Astrocyte of the cerebellum (primary cell): ENCODE measurements at regions not wholly inside any gene's neighbourhood (a gene's known extent, or its start where the extent isn't known, plus 50 kb on each side); places are given as distances from the start of the nearest gene placed in this dataset.

Experiments used
- DNase-seq: peaks from one replicate; pipeline ENCODE4 v3.0.0-alpha.2; 2011; ENCODE audit warnings: low read depth
- H3K4me3 ChIP-seq: 2 replicates; pipeline ENCODE4 v1.5.1; 2011; ENCODE audit warnings: mild to moderate bottlenecking, low read depth, low read length, moderate library complexity
- in situ Hi-C: cut with HindIII; loops from 2 replicates; pipeline ENCODE4 v1.10.0; 2017; ENCODE audit warnings: low sequenced_read_pairs
- TF ChIP-seq, protein P1 (sequence below): IDR thresholded peaks from 2 replicates; pipeline ENCODE4 v1.5.1; 2012; ENCODE audit warnings: low read length, low read depth, moderate library complexity, mild to moderate bottlenecking; ENCODE audit errors: missing control alignments

DNA sequence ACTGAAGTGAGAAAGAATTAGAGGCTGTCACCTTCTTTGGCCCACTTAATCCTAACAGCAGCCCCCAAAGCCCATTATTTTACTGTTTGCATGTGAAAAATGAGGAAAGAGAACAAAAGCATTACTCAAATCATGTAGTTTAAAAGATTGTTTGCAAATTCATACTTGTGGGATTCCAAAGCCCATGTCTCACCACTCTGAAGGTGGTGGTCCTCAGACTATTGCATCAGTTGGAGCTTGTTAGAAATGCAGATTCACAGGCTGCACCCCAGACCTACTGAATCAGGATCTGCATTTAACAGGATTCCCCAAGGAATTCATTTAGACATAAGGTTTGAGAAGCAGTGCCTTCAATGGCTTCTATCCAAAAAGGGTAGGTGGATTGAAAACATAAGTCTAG, 93.7 kb upstream of the PDE1C start:
- no peak overlapping the region for H3K4me3 ChIP-seq
- DNase-seq: no peak
- TF ChIP-seq, protein P1, sequence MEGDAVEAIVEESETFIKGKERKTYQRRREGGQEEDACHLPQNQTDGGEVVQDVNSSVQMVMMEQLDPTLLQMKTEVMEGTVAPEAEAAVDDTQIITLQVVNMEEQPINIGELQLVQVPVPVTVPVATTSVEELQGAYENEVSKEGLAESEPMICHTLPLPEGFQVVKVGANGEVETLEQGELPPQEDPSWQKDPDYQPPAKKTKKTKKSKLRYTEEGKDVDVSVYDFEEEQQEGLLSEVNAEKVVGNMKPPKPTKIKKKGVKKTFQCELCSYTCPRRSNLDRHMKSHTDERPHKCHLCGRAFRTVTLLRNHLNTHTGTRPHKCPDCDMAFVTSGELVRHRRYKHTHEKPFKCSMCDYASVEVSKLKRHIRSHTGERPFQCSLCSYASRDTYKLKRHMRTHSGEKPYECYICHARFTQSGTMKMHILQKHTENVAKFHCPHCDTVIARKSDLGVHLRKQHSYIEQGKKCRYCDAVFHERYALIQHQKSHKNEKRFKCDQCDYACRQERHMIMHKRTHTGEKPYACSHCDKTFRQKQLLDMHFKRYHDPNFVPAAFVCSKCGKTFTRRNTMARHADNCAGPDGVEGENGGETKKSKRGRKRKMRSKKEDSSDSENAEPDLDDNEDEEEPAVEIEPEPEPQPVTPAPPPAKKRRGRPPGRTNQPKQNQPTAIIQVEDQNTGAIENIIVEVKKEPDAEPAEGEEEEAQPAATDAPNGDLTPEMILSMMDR: no peak
- in situ Hi-C loops: no loop called here

DNA sequence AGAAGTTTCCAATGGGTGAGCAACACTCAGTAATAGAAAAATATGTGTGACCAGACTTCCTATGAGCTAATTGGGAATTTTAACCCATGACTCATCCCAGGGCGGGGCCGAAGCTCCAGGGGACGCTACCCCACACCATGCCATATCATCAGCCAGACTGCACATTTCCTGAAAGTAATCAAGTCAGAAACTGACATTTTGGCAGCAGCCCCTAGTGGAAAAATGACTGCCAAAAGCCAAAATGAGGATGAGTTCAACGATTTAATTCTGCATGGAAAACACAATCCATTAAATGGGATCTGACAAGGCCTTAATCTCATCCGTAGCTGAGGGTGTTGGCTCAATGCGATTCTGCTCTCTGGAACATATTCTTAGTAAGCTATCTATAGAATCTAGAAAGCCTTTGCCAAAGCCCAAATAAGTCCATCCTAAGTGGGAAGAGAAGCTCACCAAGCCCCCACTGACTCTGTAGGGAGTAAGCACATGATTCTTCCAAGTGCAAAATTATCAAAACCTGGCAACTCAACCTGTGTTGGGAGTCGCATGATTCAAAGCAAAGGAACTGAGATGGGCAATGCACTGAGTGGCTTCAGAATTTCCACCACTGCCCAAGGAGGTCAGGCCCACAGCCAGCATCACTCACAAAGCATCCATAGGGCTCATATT, 93.1 kb upstream of the PDE1C start:
- TF ChIP-seq, protein P1: no peak
- DNase-seq: peak; percentile 90

DNA sequence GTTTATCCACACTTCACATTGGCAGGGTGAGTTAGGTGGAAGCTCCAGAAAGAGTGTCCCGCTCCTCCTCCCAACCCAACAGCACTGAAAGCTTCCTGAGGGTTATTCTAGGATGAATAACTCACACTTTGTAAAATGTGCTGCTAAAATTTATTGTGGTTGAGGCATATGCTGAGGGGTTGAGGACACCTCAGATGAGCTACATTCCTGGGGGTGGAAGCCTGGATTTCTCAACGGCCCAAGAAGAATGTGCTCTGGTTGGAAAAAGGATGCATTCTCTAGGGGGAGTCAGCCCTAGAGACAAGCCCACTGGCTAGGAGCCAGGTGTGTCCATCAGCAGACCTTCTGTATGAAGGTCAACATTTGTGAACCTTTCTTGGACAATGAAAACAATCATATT, 91.5 kb upstream of the PDE1C start:
- no peak overlapping the region for H3K4me3 ChIP-seq
- in situ Hi-C loops: no loop called here
- peak; percentile 75 for DNase-seq
- TF ChIP-seq, protein P1: no peak

More for the DNA sequence above, 93.1 kb upstream of the PDE1C start:
- in situ Hi-C loops: no loop called here
- H3K4me3 ChIP-seq: no peak overlapping the region

DNA sequence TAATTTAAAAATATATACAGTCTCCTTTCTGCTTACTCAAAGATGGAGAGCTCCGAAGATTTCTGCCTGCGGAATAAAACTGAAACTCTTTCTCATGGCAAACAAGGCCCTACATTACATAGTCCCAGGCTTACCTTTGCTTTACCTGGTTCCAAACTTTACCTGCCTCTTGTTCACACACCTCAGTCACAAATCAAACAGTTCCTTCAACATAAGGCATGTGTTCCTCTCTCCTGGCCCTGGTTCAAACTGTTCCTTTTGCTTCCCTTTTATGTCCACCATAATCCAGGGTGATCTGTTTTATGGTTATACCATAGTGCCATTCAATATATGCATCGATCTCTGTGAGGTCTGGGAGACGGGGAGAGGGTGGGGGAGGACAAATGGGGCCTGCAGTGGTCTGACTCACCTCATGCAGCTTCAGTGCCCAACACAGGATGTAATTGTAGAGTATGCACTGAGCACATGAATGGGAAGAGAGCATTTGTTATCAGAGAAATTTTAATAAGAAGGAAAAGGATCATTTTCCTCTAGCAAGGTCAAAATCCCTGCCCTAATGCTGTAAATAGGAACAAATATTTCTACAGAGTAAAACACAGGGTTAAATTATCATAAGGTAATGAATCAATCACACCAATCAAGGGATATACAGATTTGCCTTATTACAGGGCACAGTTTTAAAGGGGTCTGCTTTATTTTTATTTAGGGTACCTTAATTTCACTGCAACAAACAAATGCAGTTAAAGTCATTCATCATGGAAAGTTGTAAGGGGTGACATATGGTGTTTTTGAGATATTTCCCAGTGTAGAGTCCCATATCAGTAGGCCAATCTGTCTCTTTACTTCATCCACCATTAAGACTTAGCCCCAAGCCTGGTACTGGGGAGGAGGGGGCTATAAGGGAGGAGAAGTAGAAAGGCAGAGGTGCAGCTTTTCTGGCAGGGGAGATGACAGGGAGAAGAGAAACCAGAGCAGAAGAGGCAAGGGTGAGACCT, 88.8 kb upstream of the PDE1C start:
- in situ Hi-C loops: no loop called here
- TF ChIP-seq, protein P1: no peak
- H3K4me3 ChIP-seq: no peak overlapping the region
- DNase-seq: no peak

DNA sequence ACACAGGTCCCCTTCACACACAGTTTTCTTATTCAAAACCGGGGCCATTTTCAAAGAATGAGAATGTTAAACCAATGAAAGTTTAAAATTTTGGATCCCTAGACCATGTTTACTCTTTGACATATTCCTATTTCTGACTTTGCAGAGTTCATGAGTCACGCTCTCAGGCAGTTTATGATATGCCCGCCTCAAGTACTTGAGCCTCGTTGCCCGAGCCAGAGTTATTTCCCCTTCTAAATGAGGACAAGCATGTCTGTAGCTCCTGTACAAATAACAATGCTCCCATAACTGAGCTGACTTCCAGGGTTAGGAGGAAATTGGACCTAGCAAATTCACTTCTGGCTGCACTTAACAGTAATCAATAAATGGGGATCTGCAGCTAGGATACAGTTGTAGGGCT, 87.9 kb upstream of the PDE1C start:
- in situ Hi-C loops: no loop called here
- H3K4me3 ChIP-seq: no peak overlapping the region
- TF ChIP-seq, protein P1: no peak
- DNase-seq: no peak

DNA sequence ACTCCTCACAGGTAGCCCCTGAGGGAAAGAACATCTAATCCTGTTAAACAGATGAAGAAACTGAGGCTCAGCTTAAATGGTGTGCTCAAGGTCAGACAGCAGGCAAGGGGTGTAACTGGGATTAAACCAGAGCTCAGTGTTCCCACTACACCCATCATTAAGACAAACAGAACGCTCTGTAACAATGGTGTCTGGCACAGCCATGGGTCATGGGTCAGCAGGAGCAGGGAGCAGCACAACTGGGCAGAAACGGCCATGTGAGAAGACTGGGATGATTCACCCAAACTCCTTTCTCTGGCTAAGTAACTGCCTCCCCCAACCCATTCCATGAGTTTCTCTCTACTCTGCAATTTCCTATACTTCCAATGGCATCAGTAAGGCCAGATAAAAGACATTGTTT, 85.5 kb upstream of the PDE1C start:
- in situ Hi-C loops: no loop called here
- no peak overlapping the region for H3K4me3 ChIP-seq
- TF ChIP-seq, protein P1: no peak
- no peak for DNase-seq
